HEK293T (cell line): ENCODE measurements at regions not wholly inside any gene's neighbourhood (a gene's known extent, or its start where the extent isn't known, plus 50 kb on each side); places are given as distances from the start of the nearest gene placed in this dataset.

ENCODE experiments used
- ARNT ChIP-seq: fragments of 450-650 bp; IDR thresholded peaks from 2 replicates; pipeline ENCODE4 v1.6.1; 2017; ENCODE audit warnings: mild to moderate bottlenecking
- BHLHE40 ChIP-seq: fragments of 450-650 bp; IDR thresholded peaks from 2 replicates; pipeline ENCODE4 v1.6.1; 2016; ENCODE audit warnings: mild to moderate bottlenecking, moderate library complexity, borderline replicate concordance
- CTBP1 ChIP-seq: fragments of 450-650 bp; IDR thresholded peaks from 2 replicates; pipeline ENCODE4 v1.6.1; 2016; ENCODE audit warnings: borderline replicate concordance
- ELF4 ChIP-seq: fragments of 450-650 bp; IDR thresholded peaks from 2 replicates; pipeline ENCODE4 v1.6.1; 2017; ENCODE audit warnings: antibody characterized with exemption
- FOXA1 ChIP-seq: fragments of 450-650 bp; IDR thresholded peaks from 2 replicates; pipeline ENCODE4 v1.6.1; 2016; ENCODE audit warnings: mild to moderate bottlenecking
- FOXM1 ChIP-seq: fragments of 450-650 bp; IDR thresholded peaks from 2 replicates; pipeline ENCODE4 v1.6.1; 2017; ENCODE audit warnings: mild to moderate bottlenecking, borderline replicate concordance
- L3MBTL2 ChIP-seq: fragments of 450-650 bp; conservative IDR thresholded peaks from 2 replicates; pipeline ENCODE4 v1.6.1; 2016; ENCODE audit warnings: mild to moderate bottlenecking
- SP1 ChIP-seq: fragments of 450-650 bp; IDR thresholded peaks from 2 replicates; pipeline ENCODE4 v1.6.1; 2017
- SUZ12 ChIP-seq: fragments of 450-650 bp; IDR thresholded peaks from 2 replicates; pipeline ENCODE4 v1.6.1; 2016; ENCODE audit warnings: mild to moderate bottlenecking
- TF ChIP-seq, protein P1 (sequence below): fragments of 450-650 bp; IDR thresholded peaks from 2 replicates; pipeline ENCODE4 v1.6.1; 2016

DNA sequence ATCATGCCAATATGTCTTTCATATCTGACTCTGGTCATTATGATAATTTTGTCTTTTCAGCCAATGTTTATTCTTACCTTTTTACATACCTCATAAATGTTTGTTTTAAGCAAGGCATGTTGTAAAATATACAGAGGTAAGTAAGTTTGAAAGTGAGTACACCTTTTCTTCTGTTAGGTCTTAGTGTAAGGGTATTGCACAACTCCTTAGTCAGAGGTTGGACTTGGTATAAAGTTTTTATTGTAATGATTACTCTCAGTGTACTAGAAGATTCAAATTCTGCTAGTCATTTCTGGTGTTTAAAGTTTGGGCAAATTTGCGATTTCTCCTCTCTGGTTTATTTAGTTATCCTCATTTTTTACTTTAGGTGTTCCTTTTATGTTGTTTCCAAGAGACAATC, 564.3 kb upstream of the FSIP2 start:
- TF ChIP-seq FOXA1 (no peak), SUZ12 (no peak), FOXM1 (no peak), ELF4 (no peak), L3MBTL2 (no peak), ARNT (no peak), CTBP1 (no peak), SP1 (no peak), BHLHE40 (no peak)
- TF ChIP-seq, protein P1, sequence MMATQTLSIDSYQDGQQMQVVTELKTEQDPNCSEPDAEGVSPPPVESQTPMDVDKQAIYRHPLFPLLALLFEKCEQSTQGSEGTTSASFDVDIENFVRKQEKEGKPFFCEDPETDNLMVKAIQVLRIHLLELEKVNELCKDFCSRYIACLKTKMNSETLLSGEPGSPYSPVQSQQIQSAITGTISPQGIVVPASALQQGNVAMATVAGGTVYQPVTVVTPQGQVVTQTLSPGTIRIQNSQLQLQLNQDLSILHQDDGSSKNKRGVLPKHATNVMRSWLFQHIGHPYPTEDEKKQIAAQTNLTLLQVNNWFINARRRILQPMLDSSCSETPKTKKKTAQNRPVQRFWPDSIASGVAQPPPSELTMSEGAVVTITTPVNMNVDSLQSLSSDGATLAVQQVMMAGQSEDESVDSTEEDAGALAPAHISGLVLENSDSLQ, result no peak
